Lower lobe of right lung (tissue), 2 donors: ENCODE measurements at regions not wholly inside any gene's neighbourhood (a gene's known extent, or its start where the extent isn't known, plus 50 kb on each side); places are given as distances from the start of the nearest gene placed in this dataset.
A peak's percentile ranks its signal among the peaks of the same experiment; 100 is the strongest.

Experiments used
- ATAC-seq, 2 donors: fragments of 200-7000 bp; cut with Tn5 transposase; one replicate each; pipeline ENCODE4 v1.9.1; 2020 to 2022; ENCODE audit warnings: mild to moderate bottlenecking in 2 of 2, moderate library complexity in 2 of 2
- DNase-seq: peaks from one replicate; pipeline ENCODE4 v3.0.0-alpha.2; 2020
- H3K27ac ChIP-seq: fragments of 200-600 bp; one replicate; pipeline ENCODE4 v1.8.0; 2022
- H3K27me3 ChIP-seq: fragments of 200-600 bp; one replicate; pipeline ENCODE4 v1.8.0; 2022; ENCODE audit warnings: low read depth
- H3K36me3 ChIP-seq: fragments of 200-600 bp; one replicate; pipeline ENCODE4 v1.8.0; 2022; ENCODE audit warnings: mild to moderate bottlenecking
- H3K4me1 ChIP-seq: fragments of 200-600 bp; one replicate; pipeline ENCODE4 v1.8.0; 2022
- H3K4me3 ChIP-seq: fragments of 200-600 bp; one replicate; pipeline ENCODE4 v1.8.0; 2022; ENCODE audit warnings: mild to moderate bottlenecking
- H3K9me3 ChIP-seq: fragments of 200-600 bp; one replicate; pipeline ENCODE4 v1.8.0; 2022
- intact Hi-C: fragments of 100-400 bp; cut with DNase I; formaldehyde crosslinking; loops from one replicate; pipeline ENCODE4 v1.11.0; 2022
- TF ChIP-seq, protein P1 (sequence below): fragments of 200-600 bp; IDR thresholded peaks from one replicate; pipeline ENCODE4 v1.8.0; 2022; ENCODE audit warnings: antibody characterized with exemption, mild to moderate bottlenecking
- donor health status: DM: no; HTN: yes; CAD: no; lungs with severe emphysema.

- Histone ChIP-seq H3K36me3 (no peaks in the 10 kb centered on the region), H3K27ac (no peak overlapping the region), H3K4me3 (no peak overlapping the region), H3K9me3 (no peaks in the 10 kb centered on the region), H3K27me3 (no peaks in the 10 kb centered on the region), H3K4me1 (peaks cover 10% of the 10 kb centered on the region)
- intact Hi-C loops: no loop called here
- ATAC-seq (no peak), DNase-seq (no peak)
- TF ChIP-seq, protein P1, sequence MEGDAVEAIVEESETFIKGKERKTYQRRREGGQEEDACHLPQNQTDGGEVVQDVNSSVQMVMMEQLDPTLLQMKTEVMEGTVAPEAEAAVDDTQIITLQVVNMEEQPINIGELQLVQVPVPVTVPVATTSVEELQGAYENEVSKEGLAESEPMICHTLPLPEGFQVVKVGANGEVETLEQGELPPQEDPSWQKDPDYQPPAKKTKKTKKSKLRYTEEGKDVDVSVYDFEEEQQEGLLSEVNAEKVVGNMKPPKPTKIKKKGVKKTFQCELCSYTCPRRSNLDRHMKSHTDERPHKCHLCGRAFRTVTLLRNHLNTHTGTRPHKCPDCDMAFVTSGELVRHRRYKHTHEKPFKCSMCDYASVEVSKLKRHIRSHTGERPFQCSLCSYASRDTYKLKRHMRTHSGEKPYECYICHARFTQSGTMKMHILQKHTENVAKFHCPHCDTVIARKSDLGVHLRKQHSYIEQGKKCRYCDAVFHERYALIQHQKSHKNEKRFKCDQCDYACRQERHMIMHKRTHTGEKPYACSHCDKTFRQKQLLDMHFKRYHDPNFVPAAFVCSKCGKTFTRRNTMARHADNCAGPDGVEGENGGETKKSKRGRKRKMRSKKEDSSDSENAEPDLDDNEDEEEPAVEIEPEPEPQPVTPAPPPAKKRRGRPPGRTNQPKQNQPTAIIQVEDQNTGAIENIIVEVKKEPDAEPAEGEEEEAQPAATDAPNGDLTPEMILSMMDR: no peak
Measured at GRCh38 chr6:47404435-47404834, 73.2 kb upstream of the CD2AP start.

GRCh38 chr6:47405273-47405672 is 72.3 kb upstream of the CD2AP start:
- H3K27ac ChIP-seq: no peak overlapping the region
- no peaks in the 10 kb centered on the region for H3K36me3 ChIP-seq
- TF ChIP-seq, protein P1: no peak
- DNase-seq (no peak), ATAC-seq (no peak)
- no peak overlapping the region for H3K4me3 ChIP-seq
- H3K27me3 ChIP-seq: no peaks in the 10 kb centered on the region
- H3K9me3 ChIP-seq: no peaks in the 10 kb centered on the region
- peaks cover 10% of the 10 kb centered on the region for H3K4me1 ChIP-seq
- intact Hi-C loops: no loop called here

GRCh38 chr6:47407300-47408281 is 70.0 kb upstream of the CD2AP start:
- Histone ChIP-seq H3K27ac (no peak overlapping the region), H3K9me3 (no peaks in the 10 kb centered on the region), H3K4me3 (no peak overlapping the region), H3K27me3 (no peaks in the 10 kb centered on the region), H3K36me3 (no peaks in the 10 kb centered on the region), H3K4me1 (peaks cover 4% of the 10 kb centered on the region)
- ATAC-seq (peak in 1 of 2 donors; percentile 79), DNase-seq (no peak)
- intact Hi-C loops: no loop called here
- TF ChIP-seq, protein P1: no peak

DNA sequence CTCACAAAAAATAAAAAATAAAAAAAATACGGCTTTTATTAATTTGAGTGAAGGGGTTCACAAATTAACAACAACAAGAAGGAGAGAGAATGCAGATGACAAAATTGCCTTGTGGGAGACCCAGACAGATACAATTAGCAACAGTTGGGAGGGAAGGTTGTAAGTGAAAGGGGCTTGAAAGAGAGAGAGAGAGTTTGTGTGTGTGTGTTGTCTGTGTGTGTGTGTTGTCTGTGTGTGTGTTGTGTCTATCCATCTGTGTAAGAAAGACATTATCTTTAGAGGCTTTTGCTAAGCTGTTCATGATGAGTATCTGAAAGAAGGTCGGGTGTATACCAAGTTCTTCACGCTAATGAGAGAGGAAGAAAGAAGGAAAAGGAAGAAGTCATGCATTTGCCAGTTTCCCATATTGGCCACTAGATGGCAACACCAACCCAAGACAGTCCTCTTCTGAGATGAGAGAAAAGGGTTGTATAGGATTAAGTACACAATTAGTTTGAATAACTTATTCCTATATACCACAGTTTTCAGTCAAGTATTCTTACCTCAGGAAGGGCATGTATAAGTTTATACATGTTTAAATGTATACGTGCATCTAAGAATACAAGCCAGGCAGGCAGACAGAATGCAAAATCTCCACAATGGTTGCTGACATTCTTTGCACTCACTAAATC is 63.7 kb upstream of the CD2AP start:
- Histone ChIP-seq H3K9me3 (no peaks in the 10 kb centered on the region), H3K36me3 (no peaks in the 10 kb centered on the region), H3K27ac (peak overlapping the region; percentile 74), H3K27me3 (no peaks in the 10 kb centered on the region), H3K4me1 (peaks cover 3% of the 10 kb centered on the region), H3K4me3 (peak overlapping the region; percentile 54)
- ATAC-seq (peak; percentile 92 to 94), DNase-seq (no peak)
- intact Hi-C loops: no loop called here
- TF ChIP-seq, protein P1: peak; percentile 88

- Histone ChIP-seq H3K27me3 (no peaks in the 10 kb centered on the region), H3K27ac (peak overlapping the region; percentile 74), H3K4me3 (peak overlapping the region; percentile 54), H3K36me3 (no peaks in the 10 kb centered on the region), H3K4me1 (peaks cover 9% of the 10 kb centered on the region), H3K9me3 (no peaks in the 10 kb centered on the region)
- DNase-seq (no peak), ATAC-seq (peak; percentile 59 to 73)
- TF ChIP-seq, protein P1: no peak
- intact Hi-C loops: no loop called here
Measured at GRCh38 chr6:47414423-47415167, 63.0 kb upstream of the CD2AP start.
